ENCODE measurements at regions not wholly inside any gene's neighbourhood (a gene's known extent, or its start where the extent isn't known, plus 50 kb on each side); places are given as distances from the start of the nearest gene placed in this dataset.

DNA sequence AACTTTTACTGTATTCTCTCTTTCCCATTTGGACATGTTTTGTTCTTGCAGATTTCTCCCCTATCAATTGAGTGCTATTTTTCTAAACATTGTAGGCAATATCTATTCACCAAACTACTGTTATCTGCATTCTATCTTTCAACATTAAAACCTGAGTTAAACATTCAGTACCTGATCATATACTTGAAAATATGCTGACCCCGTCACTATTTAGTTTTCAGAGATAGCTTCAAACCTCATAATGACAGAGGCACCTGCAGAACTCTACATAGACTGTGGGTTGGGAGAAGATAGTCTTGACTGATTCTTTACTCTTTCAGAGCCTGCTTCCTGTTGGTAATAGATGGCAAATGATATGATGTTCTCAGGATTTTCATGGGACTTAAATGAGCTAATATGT lies 965.7 kb upstream of the GOT2 start:
- Histone ChIP-seq H3K36me3 (ENCODE audit: control insufficient read depth in 4 of 4, insufficient read depth in 3 of 4, low read depth in 1 of 4, low read length in 3 of 4) (no peaks in the 10 kb centered on the region), H3K4me3 (ENCODE audit: low read depth in 1 of 3, low read length in 3 of 3) (no peak overlapping the region), H3K27me3 (ENCODE audit: control insufficient read depth in 4 of 4, insufficient read depth in 4 of 4, low read length in 3 of 4) (no peaks in the 10 kb centered on the region), H3K9me3 (ENCODE audit: control insufficient read depth in 4 of 4, low read length in 3 of 4) (peaks cover 0 to 1% (median 0%) of the 10 kb centered on the region in 4 donors), H3K4me1 (ENCODE audit: control insufficient read depth in 4 of 4, insufficient read depth in 4 of 4, low read length in 3 of 4) (no peaks in the 10 kb centered on the region), H3K9ac (ENCODE audit: low read depth in 1 of 2, low read length in 2 of 2) (no peak overlapping the region), H3K27ac (ENCODE audit: low read depth in 1 of 2, low read length in 2 of 2) (no peak overlapping the region)
- TF ChIP-seq NR2F2 (IDR thresholded peaks at IDR 0.05), result no peak
- TF ChIP-seq HNF4A (conservative IDR thresholded peaks at IDR 0.05), result no peak
- TF ChIP-seq, protein P1, sequence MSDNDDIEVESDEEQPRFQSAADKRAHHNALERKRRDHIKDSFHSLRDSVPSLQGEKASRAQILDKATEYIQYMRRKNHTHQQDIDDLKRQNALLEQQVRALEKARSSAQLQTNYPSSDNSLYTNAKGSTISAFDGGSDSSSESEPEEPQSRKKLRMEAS (IDR thresholded peaks at IDR 0.05), result no peak
- TF ChIP-seq YY1 (IDR thresholded peaks at IDR 0.05), result no peak
- no peak for TF ChIP-seq HNF4G (IDR thresholded peaks at IDR 0.05)
- no peak for TF ChIP-seq RAD21 (IDR thresholded peaks at IDR 0.05)
- TF ChIP-seq ATF3 (IDR thresholded peaks at IDR 0.05), result no peak
- 71% methylated on average over 1 of the region's 1 CpG for WGBS
- no peak for DNase-seq (ENCODE audit: low spot score)

DNA sequence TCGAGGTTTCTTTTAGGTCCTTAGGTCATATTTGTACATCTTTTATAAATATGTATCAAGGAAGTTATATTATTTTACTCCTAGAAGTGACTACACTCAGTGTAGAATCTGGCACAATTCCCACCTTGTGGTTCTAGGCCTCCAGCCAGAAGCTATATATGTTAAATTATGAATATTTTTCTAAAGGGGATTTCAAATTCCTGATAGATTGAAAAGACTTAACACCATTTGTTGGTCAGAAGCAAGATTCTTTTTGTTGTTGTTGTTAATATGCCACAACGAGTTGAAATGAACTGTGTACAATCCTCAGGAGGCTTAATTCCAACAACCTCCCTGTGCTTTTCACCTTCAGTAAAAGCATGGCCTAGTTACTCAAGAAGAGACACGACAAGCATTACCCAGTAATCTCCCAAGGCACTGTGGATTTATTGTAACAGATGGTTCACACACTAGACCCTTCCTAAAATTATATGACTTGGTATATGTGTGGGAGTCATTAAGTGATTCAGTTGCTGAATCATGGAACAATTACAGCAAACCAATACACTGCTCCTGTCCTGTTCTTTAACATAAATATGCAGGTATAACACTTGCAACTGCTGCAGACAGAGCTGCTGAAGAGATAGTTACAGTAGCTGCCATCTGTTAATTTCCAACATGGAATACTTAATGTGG lies 964.4 kb upstream of the GOT2 start:
- Histone ChIP-seq H3K27me3 (ENCODE audit: control insufficient read depth in 4 of 4, insufficient read depth in 4 of 4, low read length in 3 of 4) (no peaks in the 10 kb centered on the region), H3K36me3 (ENCODE audit: control insufficient read depth in 4 of 4, insufficient read depth in 3 of 4, low read depth in 1 of 4, low read length in 3 of 4) (no peaks in the 10 kb centered on the region), H3K4me3 (ENCODE audit: low read depth in 1 of 3, low read length in 3 of 3) (no peak overlapping the region), H3K4me1 (ENCODE audit: control insufficient read depth in 4 of 4, insufficient read depth in 4 of 4, low read length in 3 of 4) (no peaks in the 10 kb centered on the region), H3K9ac (ENCODE audit: low read depth in 1 of 2, low read length in 2 of 2) (no peak overlapping the region), H3K27ac (ENCODE audit: low read depth in 1 of 2, low read length in 2 of 2) (no peak overlapping the region), H3K9me3 (ENCODE audit: control insufficient read depth in 4 of 4, low read length in 3 of 4) (peaks cover 0 to 1% (median 0%) of the 10 kb centered on the region in 4 donors)
- WGBS, result 42% methylated on average over 3 of the region's 3 CpGs
- TF ChIP-seq HNF4A (conservative IDR thresholded peaks at IDR 0.05) (no peak), RXRA (IDR thresholded peaks at IDR 0.05) (no peak), TAF1 (conservative IDR thresholded peaks at IDR 0.05) (no peak), YY1 (IDR thresholded peaks at IDR 0.05) (no peak), ZBTB33 (IDR thresholded peaks at IDR 0.05) (no peak), SP1 (IDR thresholded peaks at IDR 0.05) (no peak), FOXA2 (IDR thresholded peaks at IDR 0.05) (no peak), GABPA (IDR thresholded peaks at IDR 0.05 in 1 of 2, conservative IDR thresholded peaks at IDR 0.05 in 1 of 2) (no peak), NR2F2 (IDR thresholded peaks at IDR 0.05) (no peak), JUND (IDR thresholded peaks at IDR 0.05) (no peak), HNF4G (IDR thresholded peaks at IDR 0.05) (no peak), EGR1 (IDR thresholded peaks at IDR 0.05; ENCODE audit: low read depth in 2 of 2) (no peak), FOXA1 (IDR thresholded peaks at IDR 0.05) (no peak), RAD21 (IDR thresholded peaks at IDR 0.05) (no peak)
- TF ChIP-seq, protein P1 (IDR thresholded peaks at IDR 0.05), result no peak
- TF ChIP-seq, protein P2, sequence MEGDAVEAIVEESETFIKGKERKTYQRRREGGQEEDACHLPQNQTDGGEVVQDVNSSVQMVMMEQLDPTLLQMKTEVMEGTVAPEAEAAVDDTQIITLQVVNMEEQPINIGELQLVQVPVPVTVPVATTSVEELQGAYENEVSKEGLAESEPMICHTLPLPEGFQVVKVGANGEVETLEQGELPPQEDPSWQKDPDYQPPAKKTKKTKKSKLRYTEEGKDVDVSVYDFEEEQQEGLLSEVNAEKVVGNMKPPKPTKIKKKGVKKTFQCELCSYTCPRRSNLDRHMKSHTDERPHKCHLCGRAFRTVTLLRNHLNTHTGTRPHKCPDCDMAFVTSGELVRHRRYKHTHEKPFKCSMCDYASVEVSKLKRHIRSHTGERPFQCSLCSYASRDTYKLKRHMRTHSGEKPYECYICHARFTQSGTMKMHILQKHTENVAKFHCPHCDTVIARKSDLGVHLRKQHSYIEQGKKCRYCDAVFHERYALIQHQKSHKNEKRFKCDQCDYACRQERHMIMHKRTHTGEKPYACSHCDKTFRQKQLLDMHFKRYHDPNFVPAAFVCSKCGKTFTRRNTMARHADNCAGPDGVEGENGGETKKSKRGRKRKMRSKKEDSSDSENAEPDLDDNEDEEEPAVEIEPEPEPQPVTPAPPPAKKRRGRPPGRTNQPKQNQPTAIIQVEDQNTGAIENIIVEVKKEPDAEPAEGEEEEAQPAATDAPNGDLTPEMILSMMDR (IDR thresholded peaks at IDR 0.05; ENCODE audit: low read depth, low read length, missing input control), result no peak
- TF ChIP-seq, protein P3, sequence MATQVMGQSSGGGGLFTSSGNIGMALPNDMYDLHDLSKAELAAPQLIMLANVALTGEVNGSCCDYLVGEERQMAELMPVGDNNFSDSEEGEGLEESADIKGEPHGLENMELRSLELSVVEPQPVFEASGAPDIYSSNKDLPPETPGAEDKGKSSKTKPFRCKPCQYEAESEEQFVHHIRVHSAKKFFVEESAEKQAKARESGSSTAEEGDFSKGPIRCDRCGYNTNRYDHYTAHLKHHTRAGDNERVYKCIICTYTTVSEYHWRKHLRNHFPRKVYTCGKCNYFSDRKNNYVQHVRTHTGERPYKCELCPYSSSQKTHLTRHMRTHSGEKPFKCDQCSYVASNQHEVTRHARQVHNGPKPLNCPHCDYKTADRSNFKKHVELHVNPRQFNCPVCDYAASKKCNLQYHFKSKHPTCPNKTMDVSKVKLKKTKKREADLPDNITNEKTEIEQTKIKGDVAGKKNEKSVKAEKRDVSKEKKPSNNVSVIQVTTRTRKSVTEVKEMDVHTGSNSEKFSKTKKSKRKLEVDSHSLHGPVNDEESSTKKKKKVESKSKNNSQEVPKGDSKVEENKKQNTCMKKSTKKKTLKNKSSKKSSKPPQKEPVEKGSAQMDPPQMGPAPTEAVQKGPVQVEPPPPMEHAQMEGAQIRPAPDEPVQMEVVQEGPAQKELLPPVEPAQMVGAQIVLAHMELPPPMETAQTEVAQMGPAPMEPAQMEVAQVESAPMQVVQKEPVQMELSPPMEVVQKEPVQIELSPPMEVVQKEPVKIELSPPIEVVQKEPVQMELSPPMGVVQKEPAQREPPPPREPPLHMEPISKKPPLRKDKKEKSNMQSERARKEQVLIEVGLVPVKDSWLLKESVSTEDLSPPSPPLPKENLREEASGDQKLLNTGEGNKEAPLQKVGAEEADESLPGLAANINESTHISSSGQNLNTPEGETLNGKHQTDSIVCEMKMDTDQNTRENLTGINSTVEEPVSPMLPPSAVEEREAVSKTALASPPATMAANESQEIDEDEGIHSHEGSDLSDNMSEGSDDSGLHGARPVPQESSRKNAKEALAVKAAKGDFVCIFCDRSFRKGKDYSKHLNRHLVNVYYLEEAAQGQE (IDR thresholded peaks at IDR 0.05), result no peak
- DNase-seq (ENCODE audit: low spot score), result no peak

Measured in liver (tissue), 8 donors.